ENCODE measurements at regions not wholly inside any gene's neighbourhood (a gene's known extent, or its start where the extent isn't known, plus 50 kb on each side); places are given as distances from the start of the nearest gene placed in this dataset.

GRCh38 chr1:65021795-65022194 lies 55.4 kb upstream of the JAK1 start:
- TF ChIP-seq EZH2 (IDR thresholded peaks at IDR 0.05; ENCODE audit: insufficient read depth, poor library complexity, severe bottlenecking) (no peak), EZH2phosphoT487 (IDR thresholded peaks at IDR 0.05; ENCODE audit: insufficient read depth, low read depth) (no peak)

Data from GM23248 (cell line).